Panc1 (cell line): ENCODE measurements at regions not wholly inside any gene's neighbourhood (a gene's known extent, or its start where the extent isn't known, plus 50 kb on each side); places are given as distances from the start of the nearest gene placed in this dataset.

Source experiments
- ATAC-seq: fragments of 200-7000 bp; cut with Tn5 transposase; 2 replicates; pipeline ENCODE4 v1.9.1; 2020; ENCODE audit warnings: mild to moderate bottlenecking, moderate library complexity
- BruUV-seq: library from RNA; stranded (reverse); fragments of 400-500 nt; replicated peaks from 2 replicates; lab custom pipeline; 2021; lab: Mats Ljungman, UMichigan
- CTCF ChIA-PET: fragments of 300-600 bp; sonication (Branson Sonifier 250); formaldehyde crosslinking; loops from one replicate; lab custom pipeline; 2022; ENCODE audit warnings: antibody characterized with exemption; lab: Charles Lee
- POLR2A ChIA-PET: fragments of 300-600 bp; sonication (Branson Sonifier 250); formaldehyde crosslinking; loops from one replicate; lab custom pipeline; 2022; ENCODE audit warnings: antibody characterized with exemption; lab: Charles Lee
- DNase-seq: peaks from one replicate; pipeline ENCODE4 v3.0.0-alpha.2; 2010; ENCODE audit warnings: low read depth, low spot score
- H3K27ac ChIP-seq: 2 replicates; pipeline ENCODE4 v1.5.1; 2011; ENCODE audit warnings: mild to moderate bottlenecking, low read length, inconsistent platforms
- H3K27me3 ChIP-seq: fragments of 200-500 bp; sonication (Bioruptor generic); 2 replicates; pipeline ENCODE4 v1.6.0; 2014; ENCODE audit warnings: low read length, inconsistent platforms; ENCODE audit not compliant: control insufficient read depth, insufficient read depth
- H3K36me3 ChIP-seq: fragments of 200-500 bp; sonication (Bioruptor generic); 2 replicates; pipeline ENCODE4 v1.5.1; 2014; ENCODE audit warnings: inconsistent platforms, mild to moderate bottlenecking, low read length, moderate library complexity; ENCODE audit not compliant: control insufficient read depth, insufficient read depth
- H3K4me1 ChIP-seq: 2 replicates; pipeline ENCODE4 v1.5.1; 2011; ENCODE audit warnings: inconsistent platforms, mild to moderate bottlenecking, low read length, moderate library complexity; ENCODE audit not compliant: control insufficient read depth, insufficient read depth
- H3K4me3 ChIP-seq, 2 experiments: 2 replicates each; pipeline ENCODE4 v1.5.1; 2011 to 2012; ENCODE audit warnings: low read depth in 2 of 2, low read length in 2 of 2, mild to moderate bottlenecking in 2 of 2, inconsistent platforms in 1 of 2, moderate library complexity in 1 of 2
- H3K9me3 ChIP-seq: fragments of 200-500 bp; sonication (Bioruptor generic); 2 replicates; pipeline ENCODE4 v1.5.1; 2014; ENCODE audit warnings: low read depth, mild to moderate bottlenecking, inconsistent platforms, low read length, moderate library complexity; ENCODE audit not compliant: control insufficient read depth, insufficient read depth
- CTCF ChIP-seq: fragments of 450-650 bp; IDR thresholded peaks from 2 replicates; pipeline ENCODE4 v1.5.1; 2017; ENCODE audit warnings: mild to moderate bottlenecking
- POLR2AphosphoS5 ChIP-seq: IDR thresholded peaks from 2 replicates; pipeline ENCODE4 v1.6.1; 2012; ENCODE audit warnings: mild to moderate bottlenecking, low read depth, low read length, moderate library complexity
- REST ChIP-seq, 2 experiments: IDR thresholded peaks; 2 replicates each; pipeline ENCODE4 v1.6.1; 2011 to 2012; ENCODE audit warnings: low read depth in 2 of 2, control low read depth in 1 of 2, low read length in 1 of 2, mild to moderate bottlenecking in 1 of 2, moderate library complexity in 1 of 2; ENCODE audit not compliant: insufficient read depth in 1 of 2
- SIN3A ChIP-seq: IDR thresholded peaks from 2 replicates; pipeline ENCODE4 v1.6.1; 2012; ENCODE audit warnings: low read depth, mild to moderate bottlenecking, low read length, moderate library complexity, borderline replicate concordance; ENCODE audit not compliant: insufficient read depth
- TCF7L2 ChIP-seq: IDR thresholded peaks from 2 replicates; pipeline ENCODE4 v1.6.1; 2011; ENCODE audit warnings: mild to moderate bottlenecking, low read depth, low read length, inconsistent platforms
- in situ Hi-C: cut with HindIII; loops from 2 replicates; pipeline ENCODE4 v1.10.0; 2016; ENCODE audit warnings: low sequenced_read_pairs, low pct_unique_long_range_greater_than_20kb
- intact Hi-C: fragments of 100-400 bp; cut with micrococcal nuclease; formaldehyde crosslinking; loops from one replicate; pipeline ENCODE4 v1.10.0; 2022; ENCODE audit not compliant: unreplicated experiment

GRCh38 chr13:37456506-37456905, 142.1 kb downstream of the POSTN start:
- no peaks in the 10 kb centered on the region for H3K9me3 ChIP-seq
- no peak overlapping the region for H3K4me3 ChIP-seq
- no peak overlapping the region for H3K27ac ChIP-seq
- BruUV-seq = no TSS peak
- H3K27me3 ChIP-seq = no peaks in the 10 kb centered on the region
- CTCF ChIA-PET = no interaction called here
- DNase-seq (no peak), ATAC-seq (no peak)
- H3K4me1 ChIP-seq = no peaks in the 10 kb centered on the region
- H3K36me3 ChIP-seq = no peaks in the 10 kb centered on the region
- TF ChIP-seq CTCF (no peak), REST (IDR thresholded peaks at IDR 0.05; ENCODE audit: insufficient read depth in 1 of 2, low read depth in 2 of 2, low read length in 1 of 2) (no peak), POLR2AphosphoS5 (no peak), TCF7L2 (no peak), SIN3A (no peak)
- intact Hi-C loops (no loop called here), in situ Hi-C loops (no loop called here)
- POLR2A ChIA-PET = no interaction called here

- CTCF ChIA-PET = no interaction called here
- intact Hi-C loops (no loop called here), in situ Hi-C loops (no loop called here)
- BruUV-seq = no TSS peak
- H3K36me3 ChIP-seq = no peaks in the 10 kb centered on the region
- ATAC-seq (no peak), DNase-seq (no peak)
- no peaks in the 10 kb centered on the region for H3K9me3 ChIP-seq
- no peaks in the 10 kb centered on the region for H3K27me3 ChIP-seq
- no peak for TF ChIP-seq SIN3A
- TF ChIP-seq POLR2AphosphoS5 = no peak
- no peak for TF ChIP-seq CTCF
- no peak overlapping the region for H3K27ac ChIP-seq
- POLR2A ChIA-PET = no interaction called here
- no peak overlapping the region for H3K4me3 ChIP-seq
- no peaks in the 10 kb centered on the region for H3K4me1 ChIP-seq
Observed at GRCh38 chr13:37456041-37456440, 142.5 kb downstream of the POSTN start.
